AG04450 (cell line): ENCODE measurements at regions not wholly inside any gene's neighbourhood (a gene's known extent, or its start where the extent isn't known, plus 50 kb on each side); places are given as distances from the start of the nearest gene placed in this dataset.

Experiments used
- CTCF ChIA-PET: fragments of 300-600, 350-600 bp; formaldehyde crosslinking; extraction: SDS; loops from one replicate; lab custom pipeline; 2022; ENCODE audit warnings: antibody characterized with exemption, inconsistent platforms; lab: Charles Lee
- POLR2A ChIA-PET: fragments of 350-600 bp; formaldehyde crosslinking; extraction: SDS; loops from one replicate; lab custom pipeline; 2021; ENCODE audit warnings: antibody characterized with exemption, inconsistent platforms; lab: Yijun Ruan, JAX
- DNase-seq: peaks from one replicate; pipeline ENCODE4 v3.0.0-alpha.2; 2011; ENCODE audit warnings: low read depth, low spot score
- H3K27ac ChIP-seq: one replicate; pipeline ENCODE4 v1.5.1; 2012; ENCODE audit warnings: low read depth, low read length, control low read depth
- H3K27me3 ChIP-seq: one replicate; pipeline ENCODE4 v1.6.0; 2012; ENCODE audit warnings: low read length; ENCODE audit not compliant: control insufficient read depth, insufficient read depth
- H3K4me3 ChIP-seq: 2 replicates; pipeline ENCODE4 v1.5.1; 2011; ENCODE audit warnings: mild to moderate bottlenecking, low read depth, low read length, control low read depth
- H3K9me3 ChIP-seq: 2 replicates; pipeline ENCODE4 v1.5.1; 2012; ENCODE audit warnings: low read length; ENCODE audit not compliant: control insufficient read depth, insufficient read depth
- CTCF ChIP-seq: IDR thresholded peaks from 2 replicates; pipeline ENCODE4 v1.5.1; 2011; ENCODE audit warnings: low read depth, low read length, control low read depth, inconsistent platforms

DNA sequence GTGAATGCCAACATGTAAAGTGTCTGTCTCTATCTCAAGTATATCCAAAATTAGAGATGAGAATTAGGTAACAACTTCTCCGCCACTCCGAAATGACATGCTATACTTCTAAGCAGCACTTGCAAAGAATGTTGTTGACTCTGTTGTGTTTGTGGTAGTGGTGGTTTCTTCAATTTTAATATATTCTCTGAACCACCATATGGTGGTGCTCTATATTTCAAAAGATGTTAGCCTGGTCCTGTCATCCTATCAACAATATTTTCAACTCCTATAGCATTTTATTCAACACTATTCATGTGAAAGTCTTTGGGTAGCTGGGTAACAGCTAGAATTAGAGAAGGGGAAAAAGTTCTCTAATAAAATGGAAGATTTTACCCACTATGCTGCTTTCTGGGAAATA is 1622.8 kb upstream of the IGFBP7 start:
- POLR2A ChIA-PET: no interaction called here
- Histone ChIP-seq H3K9me3 (no peaks in the 10 kb centered on the region), H3K27me3 (no peaks in the 10 kb centered on the region), H3K4me3 (no peak overlapping the region), H3K27ac (no peak overlapping the region)
- CTCF ChIA-PET: interaction anchor here (0.6 kb wide), 1 partner anchor 278 kb away, joined by 3 read pairs; no protein-coding TSS in a partner anchor
- TF ChIP-seq CTCF: peak; percentile 36
- no peak for DNase-seq

GRCh38 chr4:58723954-58724353 is 1613.8 kb upstream of the IGFBP7 start:
- TF ChIP-seq CTCF: no peak
- H3K27ac ChIP-seq: no peak overlapping the region
- DNase-seq: no peak
- H3K9me3 ChIP-seq: peaks cover 4% of the 10 kb centered on the region; the same call in 1 of the 2 replicates
- no peaks in the 10 kb centered on the region for H3K27me3 ChIP-seq
- H3K4me3 ChIP-seq: no peak overlapping the region
- ChIA-PET POLR2A (no interaction called here), CTCF (no interaction called here)

GRCh38 chr4:58711039-58711438 is 1600.9 kb upstream of the IGFBP7 start:
- H3K27me3 ChIP-seq: no peaks in the 10 kb centered on the region
- TF ChIP-seq CTCF: no peak
- no peaks in the 10 kb centered on the region for H3K9me3 ChIP-seq
- no peak overlapping the region for H3K27ac ChIP-seq
- no peak for DNase-seq
- POLR2A ChIA-PET: no interaction called here
- CTCF ChIA-PET: no interaction called here
- H3K4me3 ChIP-seq: no peak overlapping the region

DNA sequence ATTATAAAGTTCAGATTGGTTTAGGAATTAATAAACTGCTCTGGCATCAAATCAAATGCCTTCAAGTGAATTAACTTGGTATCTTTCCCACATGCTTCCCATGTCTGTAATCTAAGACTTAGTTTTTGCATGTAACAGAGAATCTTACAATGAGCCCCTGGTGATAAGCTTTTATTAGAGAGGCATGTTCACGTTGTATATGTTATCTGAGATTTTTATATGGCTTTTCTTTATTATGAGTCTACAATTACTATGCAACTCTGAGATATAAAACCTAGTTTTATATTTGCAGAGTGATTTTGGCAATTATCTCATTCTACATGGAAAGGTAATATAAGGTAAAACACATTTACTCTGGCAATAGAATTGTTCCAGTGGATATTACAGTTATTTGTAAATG is 1578.4 kb upstream of the IGFBP7 start:
- Histone ChIP-seq H3K4me3 (no peak overlapping the region), H3K27ac (no peak overlapping the region), H3K9me3 (no peaks in the 10 kb centered on the region), H3K27me3 (no peaks in the 10 kb centered on the region)
- CTCF ChIA-PET: no interaction called here
- DNase-seq: no peak
- TF ChIP-seq CTCF: no peak
- POLR2A ChIA-PET: no interaction called here

GRCh38 chr4:58679886-58680285 is 1569.7 kb upstream of the IGFBP7 start:
- no peak for DNase-seq
- CTCF ChIA-PET: no interaction called here
- POLR2A ChIA-PET: no interaction called here
- Histone ChIP-seq H3K9me3 (no peaks in the 10 kb centered on the region; the same call in 1 of the 2 replicates), H3K27me3 (no peaks in the 10 kb centered on the region), H3K4me3 (no peak overlapping the region), H3K27ac (no peak overlapping the region)
- no peak for TF ChIP-seq CTCF
